Left renal cortex interstitium (tissue), 4 donors: ENCODE measurements at regions not wholly inside any gene's neighbourhood (a gene's known extent, or its start where the extent isn't known, plus 50 kb on each side); places are given as distances from the start of the nearest gene placed in this dataset.
"Not testable (repeated sequence)": the region's sequence is repeated elsewhere in the genome, so short reads cannot be mapped to it uniquely, and the experiment has no call there.

ENCODE experiments used
- DNase-seq, 4 donors: peaks; one replicate each; pipeline ENCODE4 v3.0.0-alpha.2; 2013; ENCODE audit warnings: low read depth in 4 of 4, low spot score in 2 of 4, missing footprints in 1 of 4

GRCh38 chr17:13862346-13862745, 207.0 kb upstream of the COX10 start:
- no peak for DNase-seq

DNA sequence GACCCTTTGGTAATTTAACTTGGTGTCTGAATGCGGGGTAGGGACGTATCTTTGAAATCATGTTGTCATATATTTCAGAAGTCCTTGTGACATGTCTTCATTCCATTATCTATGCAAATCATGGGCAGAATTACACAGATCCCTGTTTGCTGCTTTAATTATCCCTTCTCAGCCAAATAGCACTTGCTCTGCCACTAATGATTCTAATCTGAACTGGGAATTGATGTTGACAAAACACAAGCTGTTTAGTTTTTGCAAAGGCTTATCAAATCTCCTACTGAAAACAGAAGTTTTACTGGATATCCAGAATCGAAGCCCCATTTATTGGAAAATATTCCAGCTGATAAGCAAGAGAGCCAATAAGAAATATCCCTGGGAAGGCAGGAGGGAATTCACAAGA, 205.9 kb upstream of the COX10 start:
- DNase-seq = no peak

GRCh38 chr17:13864521-13864920, 204.8 kb upstream of the COX10 start:
- no peak for DNase-seq

- DNase-seq = peak in 1 of 4 donors; percentile 36
Observed at GRCh38 chr17:13865650-13866049, 203.7 kb upstream of the COX10 start.

DNA sequence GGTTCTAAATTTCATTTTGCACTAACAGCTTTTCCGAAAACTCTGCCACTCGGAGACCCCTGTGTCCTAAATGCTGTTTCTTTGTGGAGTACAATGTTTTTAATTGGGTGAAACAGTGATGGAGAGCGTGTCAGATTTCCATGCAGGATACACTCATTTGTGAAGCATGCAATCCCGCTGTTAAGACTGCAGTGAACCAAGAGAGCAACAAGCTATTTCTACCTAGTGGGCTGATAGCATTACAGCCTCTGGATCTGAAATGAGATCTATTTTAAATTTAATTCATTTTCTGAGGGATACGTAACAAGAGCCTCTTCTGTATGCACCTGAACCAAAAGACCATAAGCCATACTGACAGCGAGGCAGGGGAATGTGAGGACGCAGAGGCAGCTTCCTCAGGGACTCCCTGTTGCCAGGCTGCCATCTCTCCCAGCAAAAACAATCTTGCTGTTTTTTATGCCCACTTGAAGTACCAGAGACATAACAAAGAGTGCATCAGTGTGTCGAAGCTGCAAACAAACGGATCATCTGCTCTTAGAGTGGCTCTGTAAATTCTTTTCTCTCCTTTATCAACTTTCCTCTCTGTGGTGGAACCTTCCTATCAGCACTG, 199.9 kb upstream of the COX10 start:
- DNase-seq = no peak

DNA sequence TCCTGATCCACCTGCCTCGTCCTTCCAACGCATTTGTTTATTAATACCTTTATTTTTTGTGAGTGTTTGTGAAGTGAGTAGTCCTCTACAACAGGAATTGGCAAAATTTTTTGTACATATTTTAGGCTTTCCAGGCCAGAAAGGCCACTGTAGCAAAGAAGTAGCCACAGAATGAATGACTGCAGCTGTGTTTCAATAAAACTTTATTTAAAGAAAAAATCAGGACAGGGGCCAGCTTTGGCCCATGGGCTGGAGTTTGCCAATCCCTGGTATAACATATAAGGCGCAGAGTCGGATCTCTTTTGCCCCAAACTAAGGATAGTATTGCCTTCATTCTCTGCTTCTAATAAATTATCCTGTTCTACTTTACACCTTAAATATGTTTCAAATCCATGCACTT, 198.0 kb upstream of the COX10 start:
- no peak for DNase-seq

GRCh38 chr17:13874134-13874533, 195.2 kb upstream of the COX10 start:
- no peak for DNase-seq

DNA sequence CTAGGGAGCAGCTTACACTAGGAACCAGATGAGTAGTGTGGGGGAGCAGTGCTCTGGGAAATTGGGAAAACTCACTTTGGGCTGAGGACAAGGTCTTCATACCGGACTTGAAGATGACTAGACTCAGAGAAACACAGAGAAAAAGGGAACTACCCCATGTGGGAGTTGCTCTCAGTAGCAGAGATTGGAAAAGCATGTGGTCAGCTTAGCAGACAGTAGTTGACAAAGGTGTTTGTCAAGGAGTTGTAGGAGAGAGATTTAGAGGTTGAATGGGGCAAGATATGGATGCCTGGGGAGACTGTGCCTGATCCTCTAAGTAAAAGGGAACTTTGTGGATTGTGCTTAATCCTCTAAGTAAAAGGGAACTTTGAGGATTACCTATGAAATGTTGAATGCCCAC, 194.5 kb upstream of the COX10 start:
- no peak for DNase-seq

- no peak for DNase-seq
Observed at GRCh38 chr17:13879961-13880466, 189.3 kb upstream of the COX10 start.

GRCh38 chr17:13883659-13884058, 185.6 kb upstream of the COX10 start:
- no peak for DNase-seq

DNA sequence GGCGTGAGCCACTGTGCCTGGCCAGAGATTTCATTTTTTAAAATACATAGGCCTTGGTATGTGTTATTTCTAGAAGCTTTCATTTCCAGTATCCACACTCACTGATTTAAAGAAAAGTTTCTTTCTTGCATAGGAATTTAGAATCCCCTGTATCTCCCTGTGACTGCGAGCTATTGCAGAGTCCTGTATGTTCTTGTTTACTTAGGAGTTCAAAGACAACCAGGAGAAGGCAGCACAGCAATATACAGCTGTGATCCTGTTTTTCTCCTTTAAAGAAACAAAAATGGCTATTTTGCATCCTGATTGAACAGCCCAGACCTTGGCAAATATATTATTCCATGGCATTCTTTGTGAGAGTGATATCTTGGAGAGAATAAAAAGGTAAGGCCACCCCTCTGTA, 185.0 kb upstream of the COX10 start:
- DNase-seq = no peak

- DNase-seq = no peak
Observed at GRCh38 chr17:13885550-13885949, 183.8 kb upstream of the COX10 start.

GRCh38 chr17:13885953-13886889, 183.1 kb upstream of the COX10 start:
- DNase-seq = no peak

DNA sequence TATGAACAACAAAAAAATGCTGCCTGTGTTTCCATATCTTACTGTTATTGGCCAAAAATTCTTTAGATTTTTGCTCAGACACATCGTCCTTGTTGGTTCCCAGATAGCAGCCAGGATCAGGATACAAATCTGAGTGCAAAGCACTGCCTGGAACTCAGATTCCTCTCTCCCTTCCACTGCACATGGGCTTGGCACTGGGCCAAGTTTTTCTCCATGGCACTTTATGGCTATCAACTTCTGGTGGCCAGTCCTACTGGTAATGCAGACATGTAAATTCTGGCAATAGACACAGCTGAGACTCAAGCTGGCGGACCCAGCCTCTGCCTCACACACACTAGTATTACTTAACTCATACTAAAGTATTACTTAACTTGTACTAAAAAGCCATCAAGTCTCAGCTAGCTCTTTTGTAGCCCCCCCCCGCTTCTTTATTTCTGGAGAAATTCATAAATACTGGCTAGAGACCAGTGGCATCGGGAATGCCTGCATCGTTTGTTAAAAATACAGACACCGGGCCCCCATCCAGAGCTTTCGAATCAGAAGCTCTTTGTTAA, 181.2 kb upstream of the COX10 start:
- DNase-seq = peak in 1 of 4 donors; percentile 27

- DNase-seq = not testable (repeated sequence)
Observed at GRCh38 chr17:13908971-13909370, 160.3 kb upstream of the COX10 start.

DNA sequence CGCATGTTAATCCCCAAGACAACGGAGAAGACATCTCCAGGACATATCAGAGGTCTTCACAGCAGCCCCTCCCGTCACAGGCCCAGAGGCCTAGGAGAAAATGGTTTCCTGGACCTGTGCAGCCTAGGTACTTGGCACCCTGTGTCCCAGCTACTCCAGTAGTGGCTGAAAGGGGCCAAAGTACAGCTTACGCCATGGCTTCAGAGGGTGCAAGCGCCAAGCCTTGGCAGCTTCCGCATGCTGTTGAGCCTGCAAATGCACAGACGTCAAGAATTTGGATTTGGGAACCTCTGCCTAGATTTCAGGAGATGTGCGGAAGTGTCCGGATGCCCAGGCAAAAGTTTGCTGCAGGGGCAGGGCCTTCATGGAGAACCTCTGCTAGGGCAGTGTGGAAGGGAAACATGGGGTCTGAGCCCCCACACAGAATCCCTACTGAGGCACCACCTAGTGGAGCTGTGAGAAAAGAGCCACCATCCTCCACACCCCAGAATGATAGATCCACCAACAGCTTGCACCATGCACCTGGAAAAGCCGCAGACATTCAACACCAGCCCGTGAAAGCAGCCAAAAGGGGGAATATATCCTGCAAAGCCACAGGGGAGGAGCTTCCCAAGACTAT, 159.3 kb upstream of the COX10 start:
- DNase-seq = no peak

- DNase-seq = no peak
Observed at GRCh38 chr17:13917634-13918033, 151.7 kb upstream of the COX10 start.

- DNase-seq = no peak
Observed at GRCh38 chr17:13918247-13918646, 151.1 kb upstream of the COX10 start.

DNA sequence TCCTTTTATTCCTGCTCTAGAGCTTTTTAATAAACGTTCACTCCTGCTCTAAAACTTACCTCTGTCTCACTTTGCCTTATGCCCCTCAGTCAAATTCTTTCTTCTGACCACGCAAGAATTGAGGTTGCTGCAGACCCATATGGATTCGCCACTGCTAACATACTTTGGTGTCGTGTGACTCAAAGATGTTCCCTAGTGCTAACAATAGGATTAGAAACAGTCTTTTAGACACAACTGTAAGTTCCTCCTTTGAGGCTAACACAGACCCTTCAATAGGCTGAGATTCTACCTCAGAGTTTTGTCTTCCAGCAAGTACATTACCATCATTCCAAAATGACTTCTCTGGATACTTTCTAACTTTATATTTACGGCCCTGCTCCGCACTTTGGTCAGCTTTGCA, 149.5 kb upstream of the COX10 start:
- DNase-seq = no peak

DNA sequence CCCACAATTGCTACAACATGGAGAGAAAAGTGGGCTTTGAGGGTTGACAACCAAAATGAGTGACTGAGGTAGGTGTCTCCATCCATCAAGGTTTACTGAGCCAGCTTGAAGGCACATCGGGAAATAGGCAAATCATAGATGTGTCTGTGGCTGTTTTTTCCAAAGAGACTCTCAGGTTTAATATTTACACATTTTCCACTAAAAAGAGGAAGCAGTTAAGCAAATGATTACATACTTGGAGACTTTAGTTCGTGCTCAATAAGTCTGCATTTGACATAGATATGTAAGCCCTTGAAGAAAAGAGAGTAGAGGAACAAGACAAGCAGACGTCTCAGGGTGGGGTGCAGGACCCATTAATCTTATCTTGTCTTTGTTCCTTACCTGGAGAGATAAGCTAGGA, 148.9 kb upstream of the COX10 start:
- DNase-seq = no peak
